ENCODE measurements at regions not wholly inside any gene's neighbourhood (a gene's known extent, or its start where the extent isn't known, plus 50 kb on each side); places are given as distances from the start of the nearest gene placed in this dataset.

DNA sequence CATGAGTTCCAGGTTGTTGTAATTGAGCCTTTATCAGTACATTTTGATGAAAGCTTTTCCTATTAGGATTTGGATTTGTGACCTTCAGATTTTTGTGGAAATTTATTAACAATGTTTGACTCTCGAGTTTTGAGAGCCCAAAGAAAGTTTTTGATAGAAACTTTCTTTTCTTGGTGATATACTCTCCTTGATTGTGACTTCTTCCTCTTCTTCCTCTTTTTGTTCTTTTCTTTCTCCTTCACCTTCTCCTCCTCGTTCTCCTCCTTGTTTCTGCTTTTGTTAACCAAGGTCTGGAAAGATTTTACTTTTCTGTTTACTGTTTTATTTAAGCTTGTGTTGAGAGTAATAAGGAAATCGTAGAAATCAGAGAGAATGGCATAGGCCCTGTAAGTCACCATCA is 182.4 kb downstream of the TRIM27 start:
- DNase-seq = no peak

DNA sequence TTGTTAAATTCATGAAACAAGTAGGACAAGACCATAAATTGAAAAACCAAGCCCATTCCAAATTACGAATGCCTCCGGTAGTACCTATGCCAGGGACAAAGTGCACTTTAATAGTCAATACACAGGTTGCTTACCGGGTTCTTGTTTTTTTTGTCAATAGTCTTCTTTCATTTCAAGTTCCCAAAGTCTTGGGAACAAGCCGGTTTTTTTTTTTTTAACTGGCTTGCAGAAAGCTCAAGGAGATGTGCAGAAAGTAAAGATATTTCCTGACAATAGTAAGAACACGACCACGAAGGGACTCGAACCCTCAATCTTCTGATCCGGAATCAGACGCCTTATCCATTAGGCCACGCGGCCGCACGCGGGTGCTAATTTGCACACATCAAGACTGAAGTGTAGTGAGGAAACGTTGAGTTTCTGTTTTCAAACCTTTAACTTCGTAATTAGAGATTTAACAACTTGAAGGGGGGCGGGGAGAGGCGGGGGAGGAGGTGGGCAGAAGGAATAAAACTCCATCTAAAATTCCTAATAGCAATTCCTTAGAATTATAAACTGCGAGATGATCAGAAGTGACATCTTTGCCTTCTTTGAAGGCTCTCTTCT is 181.0 kb downstream of the TRIM27 start:
- DNase-seq = no peak

DNA sequence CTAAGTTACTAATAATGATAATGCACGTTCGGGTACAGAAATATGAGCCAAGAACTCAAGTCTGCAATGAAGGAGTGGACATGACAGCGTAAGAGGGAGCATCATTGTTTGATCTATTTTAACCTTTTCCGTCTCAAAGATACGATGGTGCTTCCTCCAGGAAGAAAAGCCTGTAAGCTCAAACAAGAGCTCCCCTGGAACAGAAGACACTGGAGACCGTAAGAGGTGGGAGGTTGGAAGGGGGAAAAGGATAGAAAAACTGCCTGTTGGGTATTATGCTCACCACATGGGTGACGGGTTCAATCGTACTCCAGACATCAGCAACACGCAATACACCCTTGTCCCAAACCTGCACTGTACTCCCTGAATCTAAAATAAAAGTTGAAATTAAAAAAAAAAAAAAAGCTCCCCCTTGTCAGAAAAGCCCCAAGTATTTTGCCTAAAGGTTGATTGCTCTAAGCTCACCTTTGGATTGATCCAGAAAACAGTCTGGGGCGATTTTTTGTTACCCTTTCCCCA is 180.5 kb downstream of the TRIM27 start:
- DNase-seq = no peak

DNA sequence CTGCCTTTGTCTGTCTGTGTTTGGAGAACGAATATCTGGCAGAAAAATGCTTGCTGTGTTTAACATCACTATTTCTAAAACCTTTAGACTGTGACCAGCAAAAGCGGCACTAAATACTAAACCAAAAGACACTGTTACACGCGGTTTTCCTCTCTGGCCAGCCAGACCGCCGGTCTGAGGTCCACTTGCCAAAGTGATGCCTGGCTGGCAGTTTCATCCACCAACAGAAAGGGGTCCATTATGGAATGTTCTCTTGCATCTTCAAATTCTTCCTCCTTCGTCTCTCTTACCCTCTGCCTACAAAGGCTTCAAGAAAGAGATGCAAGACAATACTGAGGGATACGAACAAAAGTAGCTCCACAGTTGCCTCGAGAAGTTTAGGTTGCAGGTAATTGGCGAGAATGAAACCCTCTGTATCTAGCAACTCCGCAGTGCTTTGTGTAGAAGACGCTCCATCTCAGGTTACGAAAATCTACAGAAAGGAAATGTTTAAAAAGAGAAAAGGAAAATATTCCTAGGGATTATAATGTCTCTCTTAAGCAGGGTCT is 176.6 kb downstream of the TRIM27 start:
- no peak for DNase-seq

DNA sequence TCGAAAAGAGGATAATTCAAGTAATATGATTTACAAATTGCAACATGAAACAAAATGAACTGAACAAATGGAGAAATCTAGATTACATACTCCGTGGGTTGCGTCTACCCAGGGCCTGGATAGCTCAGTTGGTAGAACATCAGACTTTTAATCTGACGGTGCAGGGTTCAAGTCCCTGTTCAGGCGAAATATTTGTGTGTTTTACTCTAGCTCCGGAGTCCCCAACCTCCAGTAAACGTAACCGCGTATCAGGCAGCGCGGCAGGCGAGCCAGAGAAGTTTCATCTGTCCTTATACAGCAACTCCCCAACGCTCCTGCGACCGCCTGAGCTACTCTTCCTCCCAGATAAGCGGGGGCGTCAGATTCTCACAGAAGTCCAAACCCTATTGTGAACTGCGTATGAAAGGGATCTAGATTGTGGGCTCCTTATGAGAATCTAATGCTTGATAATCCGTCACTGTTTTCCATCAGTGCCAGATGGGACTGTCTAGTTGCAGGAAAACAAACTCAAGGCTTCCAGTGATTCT is 176.1 kb downstream of the TRIM27 start:
- no peak for DNase-seq

DNA sequence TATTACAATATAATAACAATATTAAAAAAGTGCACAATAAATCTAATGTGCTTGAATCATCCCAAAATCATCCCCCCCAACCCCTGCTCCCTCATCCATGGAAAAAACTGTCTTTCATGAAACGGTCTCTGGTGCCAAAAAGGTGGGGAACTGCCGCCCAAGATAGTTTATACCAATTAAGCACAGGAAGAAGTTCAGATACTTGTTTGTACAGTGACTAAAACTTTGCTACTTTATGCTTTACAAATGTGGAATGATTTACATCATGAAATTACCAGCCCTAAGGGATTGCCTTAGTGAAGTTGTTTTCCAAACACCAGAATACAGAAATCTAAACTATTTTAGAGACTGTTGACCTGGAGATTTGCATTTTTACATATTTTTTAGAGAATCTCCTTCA is 175.6 kb downstream of the TRIM27 start:
- DNase-seq = no peak

DNA sequence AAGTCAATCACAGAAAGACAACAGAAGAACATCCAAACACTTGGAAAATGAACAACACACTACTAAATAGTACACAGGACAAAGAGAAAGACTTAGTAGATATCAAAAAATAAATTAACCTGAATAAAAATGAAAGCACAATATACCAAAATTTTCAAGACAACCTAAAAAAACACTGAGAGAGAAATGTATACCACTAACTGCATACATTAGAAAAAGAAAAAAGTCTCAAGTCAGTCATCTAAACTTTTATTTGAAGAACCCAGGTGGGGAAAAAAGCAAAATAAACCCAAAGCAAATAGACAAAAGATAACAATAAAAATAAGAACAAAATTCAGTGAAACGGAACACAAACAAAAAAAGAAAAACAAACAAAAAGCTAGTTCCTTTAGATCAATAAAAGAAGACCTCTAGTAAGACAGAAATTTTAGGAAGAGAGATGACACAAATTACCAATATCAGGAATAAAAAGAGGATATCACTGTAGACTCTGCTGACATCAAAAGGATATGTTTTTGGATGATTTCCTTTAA is 172.8 kb downstream of the TRIM27 start:
- DNase-seq = no peak

DNA sequence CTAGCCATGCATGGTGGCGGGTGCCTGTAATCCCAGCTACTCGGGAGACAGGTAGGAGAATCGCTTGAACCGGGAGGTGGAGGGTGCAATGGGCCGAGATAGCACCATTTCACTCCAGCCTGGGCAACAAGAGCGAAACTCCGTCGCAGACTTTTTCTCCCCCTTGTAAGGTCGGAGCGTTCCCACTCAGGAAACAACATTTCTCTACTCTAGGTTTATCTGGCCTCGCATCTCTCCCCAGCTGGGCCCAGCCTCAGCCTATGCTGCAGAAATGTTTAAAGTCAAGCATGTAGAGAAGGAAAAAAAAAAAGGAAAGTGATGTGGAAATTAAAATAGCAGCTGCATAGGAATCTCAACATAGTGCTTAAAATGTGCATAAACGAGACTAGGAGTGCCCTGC is 172.3 kb downstream of the TRIM27 start:
- DNase-seq = no peak

DNA sequence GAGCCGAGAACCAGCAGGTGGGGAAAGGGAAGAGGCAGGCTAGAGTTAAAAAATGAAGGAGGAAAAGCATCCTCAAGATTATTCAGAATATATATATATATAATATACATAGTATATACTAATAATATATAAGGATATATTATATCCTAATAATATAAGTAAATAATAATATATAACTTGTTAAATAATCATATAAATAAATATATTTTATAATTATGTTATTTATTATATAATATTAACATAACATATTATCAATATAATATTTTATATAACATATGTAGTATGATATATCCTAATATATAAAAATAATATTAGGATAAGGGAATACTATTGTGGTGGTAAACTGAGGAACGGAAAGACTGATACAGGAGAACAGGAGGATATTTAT is 171.8 kb downstream of the TRIM27 start:
- DNase-seq = no peak

DNA sequence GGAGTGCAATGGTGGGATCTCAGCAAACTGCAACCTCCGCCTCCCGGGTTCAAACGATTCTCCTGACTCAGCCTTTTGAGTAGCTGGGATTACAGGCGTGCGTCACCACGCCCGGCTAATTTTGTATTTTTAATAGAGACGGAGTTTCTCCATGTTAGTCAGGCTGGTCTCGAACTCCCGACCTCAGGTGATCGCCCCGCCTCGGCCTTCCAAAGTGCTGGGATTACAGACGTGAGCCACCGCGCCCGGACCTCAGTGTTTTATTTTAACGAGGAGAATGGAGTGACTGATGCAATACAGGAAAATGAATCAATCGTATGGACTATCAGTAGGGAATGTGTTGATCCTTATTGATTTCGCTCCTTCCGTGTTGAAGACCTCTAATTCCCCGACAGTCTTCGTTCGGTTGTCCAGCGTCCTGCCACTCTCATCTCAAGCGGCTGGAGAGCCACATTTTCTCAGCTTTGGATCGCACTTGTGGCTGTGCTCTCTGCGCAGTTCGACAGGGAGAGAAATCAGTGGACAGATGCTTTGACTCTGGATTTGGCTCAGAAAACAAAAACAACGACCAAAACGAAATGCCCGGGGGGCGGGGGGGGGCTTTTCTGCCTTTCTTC is 166.2 kb downstream of the TRIM27 start:
- DNase-seq = no peak

DNA sequence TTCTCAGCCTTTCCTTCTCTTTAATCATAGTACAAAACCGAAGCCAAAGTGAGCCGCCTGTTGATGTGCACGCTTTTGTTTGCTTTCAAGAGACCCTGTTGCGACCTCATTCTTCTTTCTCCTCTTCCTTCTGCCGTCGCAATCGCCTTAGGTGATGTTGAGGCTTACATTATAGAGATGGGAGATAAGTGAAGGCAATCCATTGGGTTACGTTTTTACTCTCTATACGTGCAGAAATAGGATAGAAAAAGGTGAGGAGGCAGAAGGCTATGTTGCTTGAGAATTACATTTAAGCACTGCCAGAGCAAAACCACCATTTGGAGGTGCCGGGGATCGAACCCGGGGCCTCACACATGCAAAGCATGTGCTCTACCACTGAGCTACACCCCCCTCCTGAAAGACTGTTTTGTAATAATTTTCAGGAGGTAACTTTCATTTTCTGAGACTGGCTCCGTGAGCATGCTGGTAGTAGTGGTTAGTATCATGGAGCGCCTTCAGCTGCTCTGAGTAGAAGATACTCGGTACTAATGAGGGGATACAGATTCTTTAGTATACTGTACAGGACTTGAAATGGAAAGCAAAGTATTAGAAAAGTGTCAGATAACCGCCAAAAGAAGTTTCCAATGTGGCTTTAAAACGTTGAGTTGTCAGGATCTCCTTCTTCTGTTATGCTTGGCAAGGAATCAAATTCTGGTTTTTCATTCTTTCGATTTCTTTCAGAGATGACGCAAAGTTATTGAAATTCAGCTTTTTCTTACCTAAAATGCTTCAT is 165.6 kb downstream of the TRIM27 start:
- DNase-seq = no peak

DNA sequence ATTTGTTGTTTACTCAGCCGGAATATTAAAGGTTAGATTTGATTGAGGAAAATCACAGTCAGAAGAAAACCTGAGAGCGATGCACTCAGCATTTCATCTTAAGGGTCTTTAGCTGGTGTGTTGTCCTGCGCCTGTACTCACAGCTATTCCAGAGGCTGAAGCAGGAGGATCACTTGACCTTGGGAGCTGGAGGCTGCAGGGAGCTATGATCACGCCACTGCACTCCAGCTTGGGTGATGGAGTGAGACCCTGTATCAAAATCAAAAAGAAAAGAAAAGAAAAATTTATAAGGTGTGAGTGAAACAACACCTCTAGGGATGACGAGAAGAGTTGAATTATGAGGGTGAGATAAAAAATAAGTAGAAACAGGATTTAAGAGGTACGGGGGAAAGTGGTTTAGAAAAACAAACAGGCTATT is 165.0 kb downstream of the TRIM27 start:
- no peak for DNase-seq

DNA sequence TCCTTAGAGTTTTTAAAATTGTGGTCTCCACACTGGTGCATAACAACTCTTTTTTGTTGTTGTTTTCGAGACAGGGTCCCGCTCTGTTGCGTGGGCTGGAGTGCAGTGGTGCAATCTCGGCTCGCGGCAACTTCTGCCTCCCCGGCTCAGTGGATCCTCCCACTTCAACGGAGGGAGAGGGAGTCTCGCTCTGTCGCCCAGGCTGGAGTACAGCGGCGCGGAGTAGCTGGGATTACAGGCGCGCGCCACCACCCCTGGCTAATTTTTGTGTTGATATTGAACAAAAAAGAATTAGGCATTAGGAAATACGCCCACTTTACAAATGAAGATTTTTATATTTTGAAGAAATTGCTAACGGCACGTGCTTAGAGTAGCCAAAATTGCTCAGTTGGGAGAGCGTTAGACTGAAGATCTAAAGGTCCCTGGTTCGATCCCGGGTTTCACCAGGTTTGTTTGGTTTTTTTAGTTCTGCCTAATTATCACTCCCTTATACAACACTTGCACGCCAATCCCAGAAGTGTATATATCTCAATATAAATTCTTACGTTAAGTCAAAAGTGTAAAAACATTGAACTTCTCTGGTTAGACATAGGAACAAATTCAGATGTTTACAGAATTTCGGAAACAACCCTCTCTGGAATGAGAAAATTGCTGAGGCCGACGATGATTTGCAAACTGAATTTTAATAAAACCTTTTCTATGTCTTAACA is 159.6 kb downstream of the TRIM27 start:
- DNase-seq = no peak

DNA sequence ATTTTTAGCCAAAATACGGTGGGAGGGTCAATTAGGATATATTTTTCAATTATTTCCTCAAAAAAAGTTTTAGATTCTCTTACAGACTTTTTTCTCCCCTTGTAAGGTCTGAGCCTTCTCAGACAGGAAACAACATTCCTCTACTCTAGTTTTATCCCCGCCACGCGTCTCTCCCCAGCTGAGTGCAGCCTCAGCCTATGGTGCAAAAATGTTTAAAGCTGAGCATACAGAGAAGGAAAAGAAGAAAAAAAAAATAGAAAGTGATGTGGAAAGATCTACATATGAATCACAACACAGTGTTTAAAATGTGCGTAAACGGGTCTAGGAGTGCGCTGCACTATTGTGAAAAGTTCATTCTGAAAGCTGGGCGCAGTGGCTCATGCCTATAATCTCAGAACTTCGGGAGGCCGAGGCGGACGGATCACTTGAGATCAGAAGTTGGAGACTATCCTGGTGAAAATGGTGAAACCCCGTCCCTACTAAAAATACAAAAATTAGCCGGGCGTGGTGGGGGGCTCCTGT is 159.0 kb downstream of the TRIM27 start:
- no peak for DNase-seq

DNA sequence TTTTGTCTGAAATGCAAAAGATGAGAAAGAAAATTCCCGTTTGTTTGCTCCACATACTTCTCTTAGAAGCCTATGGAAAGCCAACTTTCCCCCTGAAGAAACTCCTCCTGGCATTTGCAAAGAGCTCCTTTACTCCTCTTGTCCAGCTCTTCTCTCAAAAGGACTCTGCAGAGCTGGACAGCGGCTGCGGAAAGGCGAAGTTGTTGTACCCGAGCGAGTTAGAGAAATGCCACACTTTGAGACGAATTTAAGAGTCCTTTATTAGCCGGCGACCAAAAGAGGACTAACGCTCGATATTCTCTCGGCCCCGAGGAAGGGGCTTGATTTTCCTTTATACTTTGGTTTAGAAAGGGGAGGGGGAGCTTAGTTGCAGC is 157.8 kb downstream of the TRIM27 start:
- no peak for DNase-seq

DNA sequence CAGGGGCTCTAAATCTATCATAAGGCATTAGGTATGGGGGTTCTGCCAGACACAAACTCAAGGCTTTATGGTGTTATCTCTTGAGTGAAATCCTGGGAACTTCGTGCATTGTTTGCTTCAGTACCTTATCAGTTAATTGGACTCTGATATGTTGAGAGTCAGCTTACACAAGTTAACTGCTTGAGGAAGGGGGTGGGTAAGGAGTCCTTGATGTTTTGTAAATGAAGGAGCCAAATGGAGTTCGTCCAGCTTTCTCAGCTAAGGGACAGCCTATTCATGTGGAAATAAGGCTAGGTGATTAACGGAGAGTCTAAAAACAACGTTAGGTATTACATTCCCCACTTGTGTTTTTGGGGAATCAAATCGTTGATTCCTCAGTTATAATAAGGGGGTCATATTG is 157.4 kb downstream of the TRIM27 start:
- no peak for DNase-seq

DNA sequence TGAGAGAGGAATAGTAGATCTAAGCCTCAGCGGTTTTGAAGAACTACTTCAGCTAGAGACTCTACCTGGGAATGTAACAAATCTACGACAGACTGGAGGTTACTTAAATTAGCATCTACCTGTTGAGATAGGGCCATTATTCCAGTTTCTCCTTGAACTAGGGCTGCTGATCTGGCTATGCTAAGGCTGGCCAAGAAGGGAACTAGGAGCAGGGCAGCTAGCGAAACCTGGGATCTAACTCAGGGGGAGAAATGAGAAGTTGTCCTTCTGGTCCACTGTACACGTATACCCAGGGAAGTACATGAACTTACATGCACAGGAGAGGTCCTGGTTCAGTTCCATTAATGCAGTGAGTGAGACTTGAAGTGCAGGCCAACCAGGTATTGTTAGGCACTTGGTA is 156.7 kb downstream of the TRIM27 start:
- DNase-seq = no peak

DNA sequence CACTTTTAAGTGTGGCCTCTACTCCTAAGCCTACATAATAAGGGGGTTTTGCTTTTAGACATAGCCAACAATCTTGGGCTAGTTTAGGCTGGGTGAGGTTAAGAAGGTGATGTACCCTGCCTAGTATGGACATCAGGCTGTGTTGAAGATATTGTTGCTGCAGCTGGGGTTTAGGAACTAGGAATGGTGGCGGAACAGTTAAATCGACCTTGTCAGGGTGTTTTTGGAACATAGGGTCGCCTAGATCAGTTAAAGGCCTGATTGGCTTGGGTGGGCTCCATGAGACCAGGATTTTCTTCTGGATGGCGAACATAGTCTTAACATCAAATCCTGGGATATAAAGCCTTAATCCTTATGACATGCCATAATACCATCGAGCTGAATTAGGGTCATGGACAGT is 156.1 kb downstream of the TRIM27 start:
- no peak for DNase-seq

DNA sequence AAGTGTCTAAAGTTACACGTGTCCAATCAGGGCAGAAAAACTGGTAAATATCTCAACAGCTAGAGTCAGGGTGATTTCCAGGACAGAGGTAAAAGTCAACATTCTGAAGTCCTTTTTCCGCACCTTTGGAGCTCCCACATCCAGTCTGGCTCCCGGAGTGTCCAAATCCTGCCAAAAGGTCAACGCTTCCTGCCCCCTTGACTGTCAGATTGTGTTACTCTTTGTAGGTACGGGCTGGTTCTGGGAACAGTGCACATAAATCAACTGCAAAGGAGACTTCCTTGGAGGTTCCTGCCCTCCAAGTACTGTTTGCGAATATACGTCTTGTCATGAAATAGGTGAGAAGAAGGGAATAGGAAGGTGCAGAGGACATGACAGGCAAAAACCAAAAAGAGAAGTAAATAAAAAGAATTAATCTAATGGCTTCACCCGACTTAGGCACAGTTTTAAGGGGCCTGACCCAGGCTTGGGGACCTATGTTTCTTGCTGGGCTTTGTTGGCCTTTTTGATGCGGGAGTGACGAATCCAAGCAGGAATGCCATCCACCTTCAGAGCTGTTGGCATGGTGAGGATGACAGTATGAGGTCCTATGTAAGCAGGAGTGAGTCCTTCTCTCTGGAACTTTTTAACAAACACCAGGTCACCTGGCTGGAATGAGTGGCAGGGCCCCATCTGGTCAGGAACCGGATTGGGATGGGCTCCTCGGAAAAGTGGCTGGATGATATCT is 155.4 kb downstream of the TRIM27 start:
- no peak for DNase-seq

DNA sequence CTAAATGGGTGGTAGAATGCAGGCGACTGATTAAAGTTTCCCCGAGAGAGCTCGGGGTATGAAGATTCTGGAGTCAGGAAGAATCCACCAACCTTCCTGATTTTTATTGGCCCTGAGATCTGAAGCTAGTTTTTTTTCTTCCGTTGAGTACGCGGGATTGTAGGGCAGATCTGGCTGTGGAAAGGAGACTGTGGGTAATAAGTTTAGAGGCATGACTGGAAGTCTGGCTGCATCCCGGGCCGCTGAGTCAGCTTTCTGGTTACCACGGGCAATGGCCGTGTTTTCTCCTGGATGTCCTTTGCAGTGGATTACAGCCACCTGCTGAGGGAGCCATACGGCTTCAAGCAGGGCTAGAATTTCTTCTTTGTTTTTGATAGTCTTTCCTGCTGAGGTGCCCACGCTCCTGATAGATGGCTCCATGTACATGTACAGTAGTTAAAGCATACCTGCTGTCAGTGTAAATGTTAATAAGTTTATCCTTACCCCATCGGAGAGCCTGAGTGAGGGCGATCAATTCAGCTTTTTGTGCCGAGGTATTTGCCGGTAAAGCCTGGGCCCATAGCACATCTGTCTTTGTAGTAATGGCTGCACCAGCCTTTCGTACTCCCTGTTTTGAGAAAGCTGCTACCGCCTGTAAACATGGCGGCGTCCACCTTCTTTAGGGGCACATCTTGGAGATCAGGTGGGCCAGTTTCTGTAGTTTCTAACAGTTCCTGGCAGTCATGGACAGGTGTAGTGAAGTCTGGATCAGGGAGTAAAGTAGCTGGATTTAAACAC is 154.0 kb downstream of the TRIM27 start:
- no peak for DNase-seq

DNA sequence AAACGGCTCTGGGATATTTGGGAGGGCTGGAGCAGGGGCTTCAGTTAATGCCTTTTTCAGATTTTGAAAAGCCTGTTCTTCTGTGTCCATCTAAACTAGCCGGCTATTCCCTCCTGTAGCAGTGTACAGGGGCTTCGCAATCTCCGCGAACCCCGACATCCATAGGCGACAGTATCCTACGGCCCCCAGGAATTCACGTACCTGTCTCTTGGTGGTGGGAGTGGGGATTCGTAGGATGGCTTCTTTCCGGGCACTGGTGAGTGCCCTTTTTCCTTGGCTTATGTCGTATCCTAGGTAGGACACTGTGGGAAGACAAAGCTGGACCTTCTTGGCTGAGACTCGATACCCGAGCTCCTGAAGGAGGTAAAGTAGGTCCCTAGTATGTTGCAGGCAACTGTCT is 153.1 kb downstream of the TRIM27 start:
- no peak for DNase-seq

All from stimulated activated CD4-positive, alpha-beta T cell treated with anti-CD3 and anti-CD28 coated beads, Interleukin-4, amount 100 ng/mL, for 1 hour (primary cell).